ENCODE measurements at regions not wholly inside any gene's neighbourhood (a gene's known extent, or its start where the extent isn't known, plus 50 kb on each side); places are given as distances from the start of the nearest gene placed in this dataset.

DNA sequence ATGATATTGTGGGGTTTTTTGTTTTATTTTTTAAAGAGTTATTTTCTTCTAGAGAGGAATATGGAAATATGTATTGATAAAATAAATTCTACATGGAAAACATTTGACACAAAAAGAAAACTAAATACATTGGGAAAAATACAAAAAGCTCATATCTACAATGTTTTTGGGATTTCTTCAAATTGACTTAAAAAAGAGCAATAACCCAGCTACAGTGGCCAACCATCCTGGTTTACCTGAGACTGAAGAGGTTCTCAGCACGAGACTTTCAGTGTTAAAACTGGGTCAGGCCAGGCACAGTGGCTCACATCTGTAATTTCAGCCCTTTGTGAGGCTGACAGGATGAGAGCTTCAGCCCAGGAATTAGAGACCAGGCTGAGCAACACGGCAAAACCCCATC, 56.7 kb upstream of the MYCN start:
- Mint-ChIP-seq H3K27ac (no peak overlapping the region), H3K36me3 (no peaks in the 10 kb centered on the region), H3K4me3 (no peak overlapping the region), H3K9me3 (peaks cover 6% of the 10 kb centered on the region; the same call in 1 of the 2 replicates), H3K27me3 (ENCODE audit: low read depth) (no peaks in the 10 kb centered on the region), H3K4me1 (peaks cover 21% of the 10 kb centered on the region)
- DNase-seq (ENCODE audit: low spot score): no peak
- POLR2A ChIA-PET: no interaction called here
- CTCF ChIA-PET: interaction anchor here (0.5 kb wide), 1 partner anchor 751 kb away, joined by 3 read pairs; no protein-coding TSS in a partner anchor
- TF ChIP-seq, protein P1, sequence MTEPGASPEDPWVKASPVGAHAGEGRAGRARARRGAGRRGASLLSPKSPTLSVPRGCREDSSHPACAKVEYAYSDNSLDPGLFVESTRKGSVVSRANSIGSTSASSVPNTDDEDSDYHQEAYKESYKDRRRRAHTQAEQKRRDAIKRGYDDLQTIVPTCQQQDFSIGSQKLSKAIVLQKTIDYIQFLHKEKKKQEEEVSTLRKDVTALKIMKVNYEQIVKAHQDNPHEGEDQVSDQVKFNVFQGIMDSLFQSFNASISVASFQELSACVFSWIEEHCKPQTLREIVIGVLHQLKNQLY (CRISPR knock-in tag; IDR thresholded peaks at IDR 0.05): no peak
- TF ChIP-seq, protein P2, sequence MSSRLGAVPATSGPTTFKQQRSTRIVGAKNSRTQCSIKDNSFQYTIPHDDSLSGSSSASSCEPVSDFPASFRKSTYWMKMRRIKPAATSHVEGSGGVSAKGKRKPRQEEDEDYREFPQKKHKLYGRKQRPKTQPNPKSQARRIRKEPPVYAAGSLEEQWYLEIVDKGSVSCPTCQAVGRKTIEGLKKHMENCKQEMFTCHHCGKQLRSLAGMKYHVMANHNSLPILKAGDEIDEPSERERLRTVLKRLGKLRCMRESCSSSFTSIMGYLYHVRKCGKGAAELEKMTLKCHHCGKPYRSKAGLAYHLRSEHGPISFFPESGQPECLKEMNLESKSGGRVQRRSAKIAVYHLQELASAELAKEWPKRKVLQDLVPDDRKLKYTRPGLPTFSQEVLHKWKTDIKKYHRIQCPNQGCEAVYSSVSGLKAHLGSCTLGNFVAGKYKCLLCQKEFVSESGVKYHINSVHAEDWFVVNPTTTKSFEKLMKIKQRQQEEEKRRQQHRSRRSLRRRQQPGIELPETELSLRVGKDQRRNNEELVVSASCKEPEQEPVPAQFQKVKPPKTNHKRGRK (CRISPR knock-in tag; IDR thresholded peaks at IDR 0.05; ENCODE audit: borderline replicate concordance): no peak
- TF ChIP-seq MYBL2 (CRISPR knock-in tag; IDR thresholded peaks at IDR 0.05) (no peak), SP1 (CRISPR knock-in tag; conservative IDR thresholded peaks at IDR 0.05) (no peak), RORB (CRISPR knock-in tag; IDR thresholded peaks at IDR 0.05) (no peak), ZNF138 (CRISPR knock-in tag; conservative IDR thresholded peaks at IDR 0.05) (no peak), ZNF671 (CRISPR knock-in tag; IDR thresholded peaks at IDR 0.05) (no peak), CBFB (CRISPR knock-in tag; IDR thresholded peaks at IDR 0.05; ENCODE audit: low read depth) (no peak), ESRRA (CRISPR knock-in tag; IDR thresholded peaks at IDR 0.05; ENCODE audit: borderline replicate concordance) (no peak), PRRX2 (CRISPR knock-in tag; IDR thresholded peaks at IDR 0.05) (no peak), ELF4 (CRISPR knock-in tag; IDR thresholded peaks at IDR 0.05; ENCODE audit: low read depth) (no peak), FOXJ3 (CRISPR knock-in tag; IDR thresholded peaks at IDR 0.05; ENCODE audit: borderline replicate concordance) (no peak)
- TF ChIP-seq, protein P3, sequence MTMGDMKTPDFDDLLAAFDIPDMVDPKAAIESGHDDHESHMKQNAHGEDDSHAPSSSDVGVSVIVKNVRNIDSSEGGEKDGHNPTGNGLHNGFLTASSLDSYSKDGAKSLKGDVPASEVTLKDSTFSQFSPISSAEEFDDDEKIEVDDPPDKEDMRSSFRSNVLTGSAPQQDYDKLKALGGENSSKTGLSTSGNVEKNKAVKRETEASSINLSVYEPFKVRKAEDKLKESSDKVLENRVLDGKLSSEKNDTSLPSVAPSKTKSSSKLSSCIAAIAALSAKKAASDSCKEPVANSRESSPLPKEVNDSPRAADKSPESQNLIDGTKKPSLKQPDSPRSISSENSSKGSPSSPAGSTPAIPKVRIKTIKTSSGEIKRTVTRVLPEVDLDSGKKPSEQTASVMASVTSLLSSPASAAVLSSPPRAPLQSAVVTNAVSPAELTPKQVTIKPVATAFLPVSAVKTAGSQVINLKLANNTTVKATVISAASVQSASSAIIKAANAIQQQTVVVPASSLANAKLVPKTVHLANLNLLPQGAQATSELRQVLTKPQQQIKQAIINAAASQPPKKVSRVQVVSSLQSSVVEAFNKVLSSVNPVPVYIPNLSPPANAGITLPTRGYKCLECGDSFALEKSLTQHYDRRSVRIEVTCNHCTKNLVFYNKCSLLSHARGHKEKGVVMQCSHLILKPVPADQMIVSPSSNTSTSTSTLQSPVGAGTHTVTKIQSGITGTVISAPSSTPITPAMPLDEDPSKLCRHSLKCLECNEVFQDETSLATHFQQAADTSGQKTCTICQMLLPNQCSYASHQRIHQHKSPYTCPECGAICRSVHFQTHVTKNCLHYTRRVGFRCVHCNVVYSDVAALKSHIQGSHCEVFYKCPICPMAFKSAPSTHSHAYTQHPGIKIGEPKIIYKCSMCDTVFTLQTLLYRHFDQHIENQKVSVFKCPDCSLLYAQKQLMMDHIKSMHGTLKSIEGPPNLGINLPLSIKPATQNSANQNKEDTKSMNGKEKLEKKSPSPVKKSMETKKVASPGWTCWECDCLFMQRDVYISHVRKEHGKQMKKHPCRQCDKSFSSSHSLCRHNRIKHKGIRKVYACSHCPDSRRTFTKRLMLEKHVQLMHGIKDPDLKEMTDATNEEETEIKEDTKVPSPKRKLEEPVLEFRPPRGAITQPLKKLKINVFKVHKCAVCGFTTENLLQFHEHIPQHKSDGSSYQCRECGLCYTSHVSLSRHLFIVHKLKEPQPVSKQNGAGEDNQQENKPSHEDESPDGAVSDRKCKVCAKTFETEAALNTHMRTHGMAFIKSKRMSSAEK (CRISPR knock-in tag; IDR thresholded peaks at IDR 0.05; ENCODE audit: borderline replicate concordance): no peak
- TF ChIP-seq, protein P4, sequence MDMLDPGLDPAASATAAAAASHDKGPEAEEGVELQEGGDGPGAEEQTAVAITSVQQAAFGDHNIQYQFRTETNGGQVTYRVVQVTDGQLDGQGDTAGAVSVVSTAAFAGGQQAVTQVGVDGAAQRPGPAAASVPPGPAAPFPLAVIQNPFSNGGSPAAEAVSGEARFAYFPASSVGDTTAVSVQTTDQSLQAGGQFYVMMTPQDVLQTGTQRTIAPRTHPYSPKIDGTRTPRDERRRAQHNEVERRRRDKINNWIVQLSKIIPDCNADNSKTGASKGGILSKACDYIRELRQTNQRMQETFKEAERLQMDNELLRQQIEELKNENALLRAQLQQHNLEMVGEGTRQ (CRISPR knock-in tag; IDR thresholded peaks at IDR 0.05): no peak
- TF ChIP-seq, protein P5, sequence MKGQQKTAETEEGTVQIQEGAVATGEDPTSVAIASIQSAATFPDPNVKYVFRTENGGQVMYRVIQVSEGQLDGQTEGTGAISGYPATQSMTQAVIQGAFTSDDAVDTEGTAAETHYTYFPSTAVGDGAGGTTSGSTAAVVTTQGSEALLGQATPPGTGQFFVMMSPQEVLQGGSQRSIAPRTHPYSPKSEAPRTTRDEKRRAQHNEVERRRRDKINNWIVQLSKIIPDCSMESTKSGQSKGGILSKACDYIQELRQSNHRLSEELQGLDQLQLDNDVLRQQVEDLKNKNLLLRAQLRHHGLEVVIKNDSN (CRISPR knock-in tag; IDR thresholded peaks at IDR 0.05): no peak
- TF ChIP-seq, protein P6, sequence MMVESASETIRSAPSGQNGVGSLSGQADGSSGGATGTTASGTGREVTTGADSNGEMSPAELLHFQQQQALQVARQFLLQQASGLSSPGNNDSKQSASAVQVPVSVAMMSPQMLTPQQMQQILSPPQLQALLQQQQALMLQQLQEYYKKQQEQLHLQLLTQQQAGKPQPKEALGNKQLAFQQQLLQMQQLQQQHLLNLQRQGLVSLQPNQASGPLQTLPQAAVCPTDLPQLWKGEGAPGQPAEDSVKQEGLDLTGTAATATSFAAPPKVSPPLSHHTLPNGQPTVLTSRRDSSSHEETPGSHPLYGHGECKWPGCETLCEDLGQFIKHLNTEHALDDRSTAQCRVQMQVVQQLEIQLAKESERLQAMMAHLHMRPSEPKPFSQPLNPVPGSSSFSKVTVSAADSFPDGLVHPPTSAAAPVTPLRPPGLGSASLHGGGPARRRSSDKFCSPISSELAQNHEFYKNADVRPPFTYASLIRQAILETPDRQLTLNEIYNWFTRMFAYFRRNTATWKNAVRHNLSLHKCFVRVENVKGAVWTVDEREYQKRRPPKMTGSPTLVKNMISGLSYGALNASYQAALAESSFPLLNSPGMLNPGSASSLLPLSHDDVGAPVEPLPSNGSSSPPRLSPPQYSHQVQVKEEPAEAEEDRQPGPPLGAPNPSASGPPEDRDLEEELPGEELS (CRISPR knock-in tag; IDR thresholded peaks at IDR 0.05): no peak
- no peak for ATAC-seq
